ENCODE measurements at regions not wholly inside any gene's neighbourhood (a gene's known extent, or its start where the extent isn't known, plus 50 kb on each side); places are given as distances from the start of the nearest gene placed in this dataset.

DNA sequence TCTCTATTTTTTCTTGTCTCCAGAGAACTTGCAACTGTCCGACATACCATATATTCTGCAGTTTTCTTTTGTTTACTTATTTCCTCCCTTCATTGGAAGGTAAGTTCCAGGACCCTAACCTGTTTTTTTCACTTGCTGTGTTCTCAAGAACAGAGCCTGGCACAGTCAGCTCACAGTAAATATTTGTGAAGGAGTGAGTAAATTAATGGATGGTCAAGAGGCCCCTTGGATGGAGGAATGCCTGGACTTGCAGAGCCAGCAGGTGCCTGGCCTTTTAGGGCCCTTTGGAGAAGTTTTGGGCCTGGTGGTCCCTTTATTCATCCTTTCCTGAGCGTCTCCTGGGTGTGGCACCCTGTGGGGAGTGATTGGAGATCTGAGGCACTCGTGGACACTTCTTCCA lies 182.1 kb upstream of the POU3F1 start:
- no peak overlapping the region for H3K4me3 ChIP-seq (ENCODE audit: low read depth, low read length)
- TF ChIP-seq, protein P1, sequence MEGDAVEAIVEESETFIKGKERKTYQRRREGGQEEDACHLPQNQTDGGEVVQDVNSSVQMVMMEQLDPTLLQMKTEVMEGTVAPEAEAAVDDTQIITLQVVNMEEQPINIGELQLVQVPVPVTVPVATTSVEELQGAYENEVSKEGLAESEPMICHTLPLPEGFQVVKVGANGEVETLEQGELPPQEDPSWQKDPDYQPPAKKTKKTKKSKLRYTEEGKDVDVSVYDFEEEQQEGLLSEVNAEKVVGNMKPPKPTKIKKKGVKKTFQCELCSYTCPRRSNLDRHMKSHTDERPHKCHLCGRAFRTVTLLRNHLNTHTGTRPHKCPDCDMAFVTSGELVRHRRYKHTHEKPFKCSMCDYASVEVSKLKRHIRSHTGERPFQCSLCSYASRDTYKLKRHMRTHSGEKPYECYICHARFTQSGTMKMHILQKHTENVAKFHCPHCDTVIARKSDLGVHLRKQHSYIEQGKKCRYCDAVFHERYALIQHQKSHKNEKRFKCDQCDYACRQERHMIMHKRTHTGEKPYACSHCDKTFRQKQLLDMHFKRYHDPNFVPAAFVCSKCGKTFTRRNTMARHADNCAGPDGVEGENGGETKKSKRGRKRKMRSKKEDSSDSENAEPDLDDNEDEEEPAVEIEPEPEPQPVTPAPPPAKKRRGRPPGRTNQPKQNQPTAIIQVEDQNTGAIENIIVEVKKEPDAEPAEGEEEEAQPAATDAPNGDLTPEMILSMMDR (conservative IDR thresholded peaks at IDR 0.05; ENCODE audit: low read depth, low read length), result no peak
- DNase-seq (ENCODE audit: low read depth), result no peak

DNA sequence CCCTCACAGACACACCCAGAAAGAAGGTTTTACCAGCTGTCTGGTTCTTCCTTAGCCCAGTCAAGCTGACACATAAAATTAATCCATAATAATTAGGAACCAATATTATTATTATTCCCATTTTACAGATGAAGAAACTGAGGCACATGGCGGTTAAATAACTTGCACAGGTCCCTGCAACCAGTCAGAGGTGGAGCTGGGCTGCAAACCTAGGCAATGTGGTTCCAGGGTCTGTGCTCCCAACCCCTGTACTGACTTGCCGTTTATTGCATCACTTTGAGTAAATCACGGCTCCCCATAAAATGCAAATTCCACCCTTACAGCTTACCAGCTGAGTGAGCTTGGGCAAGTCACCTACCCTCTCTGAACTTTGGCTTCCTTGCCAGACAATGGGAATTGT lies 179.2 kb upstream of the POU3F1 start:
- H3K4me3 ChIP-seq (ENCODE audit: low read depth, low read length), result no peak overlapping the region
- TF ChIP-seq, protein P1 (conservative IDR thresholded peaks at IDR 0.05; ENCODE audit: low read depth, low read length), result no peak
- DNase-seq (ENCODE audit: low read depth), result no peak

GRCh38 chr1:38223391-38223790 lies 176.8 kb upstream of the POU3F1 start:
- DNase-seq (ENCODE audit: low read depth), result no peak
- no peak overlapping the region for H3K4me3 ChIP-seq (ENCODE audit: low read depth, low read length)
- TF ChIP-seq, protein P1 (conservative IDR thresholded peaks at IDR 0.05; ENCODE audit: low read depth, low read length), result no peak

GRCh38 chr1:38222891-38223290 lies 176.3 kb upstream of the POU3F1 start:
- no peak for DNase-seq (ENCODE audit: low read depth)
- TF ChIP-seq, protein P1 (conservative IDR thresholded peaks at IDR 0.05; ENCODE audit: low read depth, low read length), result no peak
- H3K4me3 ChIP-seq (ENCODE audit: low read depth, low read length), result no peak overlapping the region

DNA sequence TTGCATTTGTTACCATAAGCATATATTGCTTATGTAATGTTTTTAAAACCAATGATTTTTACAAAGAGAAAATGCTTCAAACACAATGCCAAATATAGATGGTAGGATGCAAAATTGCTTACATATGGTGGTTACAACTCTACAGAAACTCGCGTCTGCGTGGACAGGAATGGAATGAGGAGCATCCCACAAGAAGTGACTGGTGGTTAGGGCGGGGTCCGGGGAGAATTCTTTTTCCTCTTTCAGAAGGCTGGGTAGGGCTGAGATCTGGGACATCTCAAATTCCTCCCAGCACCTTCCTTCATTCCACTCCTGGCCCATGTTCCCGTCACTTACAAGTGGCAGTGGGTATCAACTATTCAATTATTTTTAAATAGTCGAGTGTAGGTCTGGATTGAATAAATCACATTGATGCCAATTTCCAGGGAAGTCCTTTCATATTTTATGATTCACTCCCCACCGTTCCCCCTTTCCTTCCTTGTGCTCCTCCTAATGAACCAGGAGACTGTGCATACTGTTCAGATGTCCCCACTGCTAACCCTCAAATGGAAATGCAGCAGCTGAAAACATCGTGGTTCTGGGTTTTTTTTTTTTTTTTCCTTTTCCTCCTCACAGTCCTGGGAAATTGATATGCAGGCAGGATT lies 174.5 kb upstream of the POU3F1 start:
- TF ChIP-seq, protein P1 (conservative IDR thresholded peaks at IDR 0.05; ENCODE audit: low read depth, low read length), result no peak

DNA sequence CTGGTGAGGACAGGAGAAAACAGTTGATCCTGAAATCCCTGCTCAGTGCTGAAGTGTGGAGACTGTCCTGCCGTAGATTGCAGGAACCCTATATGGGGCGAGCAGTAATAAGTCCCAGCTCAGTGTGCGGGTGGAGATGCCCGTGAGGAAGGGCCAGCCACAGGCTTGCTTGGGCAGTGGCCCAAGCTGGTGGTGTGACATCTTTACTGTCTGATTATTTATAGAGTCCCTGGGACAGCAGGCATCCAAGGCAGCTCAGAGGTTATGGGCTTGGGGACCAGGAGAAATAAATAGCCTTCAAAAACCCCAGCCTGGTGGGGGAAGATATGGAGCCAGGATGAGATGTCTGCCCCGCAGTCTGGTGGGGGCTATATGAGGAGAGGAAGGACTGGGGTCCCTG lies 170.7 kb upstream of the POU3F1 start:
- TF ChIP-seq, protein P1 (conservative IDR thresholded peaks at IDR 0.05; ENCODE audit: low read depth, low read length), result no peak
- H3K4me3 ChIP-seq (ENCODE audit: low read depth, low read length), result no peak overlapping the region
- DNase-seq (ENCODE audit: low read depth), result no peak

More for the DNA sequence above, 174.5 kb upstream of the POU3F1 start:
- no peak overlapping the region for H3K4me3 ChIP-seq (ENCODE audit: low read depth, low read length)
- peak; percentile 33 for DNase-seq (ENCODE audit: low read depth)
